Activated T-cell treated with anti-CD3 and anti-CD28 coated beads, Interleukin-2, amount 50 U/mL, for 24 hours (primary cell): ENCODE measurements at regions not wholly inside any gene's neighbourhood (a gene's known extent, or its start where the extent isn't known, plus 50 kb on each side); places are given as distances from the start of the nearest gene placed in this dataset.
"Not testable (repeated sequence)": the region's sequence is repeated elsewhere in the genome, so short reads cannot be mapped to it uniquely, and the experiment has no call there.

Experiments used
- DNase-seq: peaks from one replicate; pipeline ENCODE4 v3.0.0-alpha.2; 2020
- H3K27ac Mint-ChIP-seq: 2 replicates; pipeline ENCODE4 v1.8.0; 2020; ENCODE audit warnings: mild to moderate bottlenecking, mixed read lengths
- H3K27me3 Mint-ChIP-seq: 2 replicates; pipeline ENCODE4 v1.8.0; 2020; ENCODE audit warnings: mixed read lengths
- H3K36me3 Mint-ChIP-seq: 2 replicates; pipeline ENCODE4 v1.8.0; 2020; ENCODE audit warnings: low read depth, mixed read lengths
- H3K4me1 Mint-ChIP-seq: 2 replicates; pipeline ENCODE4 v1.8.0; 2020; ENCODE audit warnings: low read depth, mixed read lengths
- H3K4me3 Mint-ChIP-seq: 2 replicates; pipeline ENCODE4 v1.8.0; 2020; ENCODE audit warnings: mild to moderate bottlenecking, moderate library complexity, mixed read lengths
- H3K9me3 Mint-ChIP-seq: 2 replicates; pipeline ENCODE4 v1.8.0; 2020; ENCODE audit warnings: mixed read lengths

- peak; percentile 61 for DNase-seq
- peak overlapping the region; percentile 95 for H3K27ac Mint-ChIP-seq
- no peaks in the 10 kb centered on the region for H3K9me3 Mint-ChIP-seq
- H3K4me3 Mint-ChIP-seq: peak overlapping the region; percentile 24
- peaks cover 42% of the 10 kb centered on the region for H3K4me1 Mint-ChIP-seq
- peaks cover 2% of the 10 kb centered on the region for H3K36me3 Mint-ChIP-seq
- no peaks in the 10 kb centered on the region for H3K27me3 Mint-ChIP-seq
Measured at GRCh38 chr11:86176165-86176884, 68.2 kb upstream of the EED start.

GRCh38 chr11:86175626-86176025, 68.9 kb upstream of the EED start:
- Mint-ChIP-seq H3K27ac (peak overlapping the region; percentile 95), H3K4me1 (peaks cover 42% of the 10 kb centered on the region), H3K4me3 (no peak overlapping the region), H3K36me3 (peaks cover 2% of the 10 kb centered on the region), H3K27me3 (no peaks in the 10 kb centered on the region), H3K9me3 (no peaks in the 10 kb centered on the region)
- no peak for DNase-seq

- Mint-ChIP-seq H3K27ac (peak overlapping the region; percentile 39), H3K4me3 (no peak overlapping the region), H3K36me3 (peaks cover 2% of the 10 kb centered on the region), H3K4me1 (peaks cover 42% of the 10 kb centered on the region), H3K9me3 (no peaks in the 10 kb centered on the region), H3K27me3 (no peaks in the 10 kb centered on the region)
- DNase-seq: no peak
Measured at GRCh38 chr11:86175191-86175590, 69.4 kb upstream of the EED start.

GRCh38 chr11:86174101-86175046, 70.2 kb upstream of the EED start:
- Mint-ChIP-seq H3K36me3 (peaks cover 2% of the 10 kb centered on the region), H3K4me1 (peaks cover 39% of the 10 kb centered on the region), H3K27ac (no peak overlapping the region), H3K27me3 (no peaks in the 10 kb centered on the region), H3K9me3 (no peaks in the 10 kb centered on the region), H3K4me3 (no peak overlapping the region)
- DNase-seq: no peak

- Mint-ChIP-seq H3K27ac (no peak overlapping the region), H3K9me3 (no peaks in the 10 kb centered on the region), H3K36me3 (no peaks in the 10 kb centered on the region), H3K4me1 (peaks cover 26% of the 10 kb centered on the region), H3K4me3 (no peak overlapping the region), H3K27me3 (no peaks in the 10 kb centered on the region)
- no peak for DNase-seq
Measured at GRCh38 chr11:86172894-86173293, 71.7 kb upstream of the EED start.

- no peaks in the 10 kb centered on the region for H3K36me3 Mint-ChIP-seq
- no peak overlapping the region for H3K27ac Mint-ChIP-seq
- H3K27me3 Mint-ChIP-seq: no peaks in the 10 kb centered on the region
- no peak overlapping the region for H3K4me3 Mint-ChIP-seq
- DNase-seq: no peak
- no peaks in the 10 kb centered on the region for H3K9me3 Mint-ChIP-seq
- H3K4me1 Mint-ChIP-seq: peaks cover 16% of the 10 kb centered on the region
Measured at GRCh38 chr11:86171627-86172026, 72.9 kb upstream of the EED start.

GRCh38 chr11:86167499-86168164, 76.9 kb upstream of the EED start:
- DNase-seq: no peak
- Mint-ChIP-seq H3K27ac (no peak overlapping the region), H3K4me3 (no peak overlapping the region), H3K36me3 (no peaks in the 10 kb centered on the region), H3K27me3 (no peaks in the 10 kb centered on the region), H3K4me1 (no peaks in the 10 kb centered on the region), H3K9me3 (no peaks in the 10 kb centered on the region)

GRCh38 chr11:86166287-86166686, 78.3 kb upstream of the EED start:
- not testable (repeated sequence) for H3K9me3 Mint-ChIP-seq, DNase-seq, H3K27me3 Mint-ChIP-seq, H3K4me3 Mint-ChIP-seq, H3K4me1 Mint-ChIP-seq, H3K36me3 Mint-ChIP-seq, H3K27ac Mint-ChIP-seq

- DNase-seq: no peak
- Mint-ChIP-seq H3K4me1 (peaks cover 6% of the 10 kb centered on the region), H3K36me3 (no peaks in the 10 kb centered on the region), H3K27ac (no peak overlapping the region), H3K9me3 (no peaks in the 10 kb centered on the region), H3K4me3 (no peak overlapping the region), H3K27me3 (no peaks in the 10 kb centered on the region)
Measured at GRCh38 chr11:86164106-86164505, 80.4 kb upstream of the EED start.

- not testable (repeated sequence) for DNase-seq, H3K27ac Mint-ChIP-seq, H3K4me1 Mint-ChIP-seq
Measured at GRCh38 chr11:86163221-86163876, 81.2 kb upstream of the EED start.

GRCh38 chr11:86162239-86162638, 82.3 kb upstream of the EED start:
- DNase-seq: no peak
- Mint-ChIP-seq H3K36me3 (no peaks in the 10 kb centered on the region), H3K27me3 (no peaks in the 10 kb centered on the region), H3K4me3 (no peak overlapping the region), H3K9me3 (no peaks in the 10 kb centered on the region), H3K27ac (no peak overlapping the region), H3K4me1 (peaks cover 8% of the 10 kb centered on the region)

More at GRCh38 chr11:86163221-86163876, 81.2 kb upstream of the EED start:
- not testable (repeated sequence) for H3K36me3 Mint-ChIP-seq, H3K4me3 Mint-ChIP-seq, H3K27me3 Mint-ChIP-seq, H3K9me3 Mint-ChIP-seq

- H3K9me3 Mint-ChIP-seq: no peaks in the 10 kb centered on the region
- H3K4me1 Mint-ChIP-seq: peaks cover 8% of the 10 kb centered on the region
- H3K36me3 Mint-ChIP-seq: no peaks in the 10 kb centered on the region
- no peaks in the 10 kb centered on the region for H3K27me3 Mint-ChIP-seq
- no peak for DNase-seq
- no peak overlapping the region for H3K4me3 Mint-ChIP-seq
- no peak overlapping the region for H3K27ac Mint-ChIP-seq
Measured at GRCh38 chr11:86161837-86162236, 82.7 kb upstream of the EED start.

GRCh38 chr11:86161336-86161735, 83.2 kb upstream of the EED start:
- Mint-ChIP-seq H3K9me3 (no peaks in the 10 kb centered on the region), H3K36me3 (no peaks in the 10 kb centered on the region), H3K27me3 (no peaks in the 10 kb centered on the region), H3K27ac (no peak overlapping the region), H3K4me1 (peaks cover 8% of the 10 kb centered on the region), H3K4me3 (no peak overlapping the region)
- no peak for DNase-seq

GRCh38 chr11:86160541-86161149, 83.9 kb upstream of the EED start:
- Mint-ChIP-seq H3K36me3 (no peaks in the 10 kb centered on the region), H3K4me1 (peaks cover 8% of the 10 kb centered on the region), H3K27me3 (no peaks in the 10 kb centered on the region), H3K27ac (no peak overlapping the region), H3K9me3 (no peaks in the 10 kb centered on the region), H3K4me3 (no peak overlapping the region)
- DNase-seq: no peak
